ENCODE measurements at regions not wholly inside any gene's neighbourhood (a gene's known extent, or its start where the extent isn't known, plus 50 kb on each side); places are given as distances from the start of the nearest gene placed in this dataset.

DNA sequence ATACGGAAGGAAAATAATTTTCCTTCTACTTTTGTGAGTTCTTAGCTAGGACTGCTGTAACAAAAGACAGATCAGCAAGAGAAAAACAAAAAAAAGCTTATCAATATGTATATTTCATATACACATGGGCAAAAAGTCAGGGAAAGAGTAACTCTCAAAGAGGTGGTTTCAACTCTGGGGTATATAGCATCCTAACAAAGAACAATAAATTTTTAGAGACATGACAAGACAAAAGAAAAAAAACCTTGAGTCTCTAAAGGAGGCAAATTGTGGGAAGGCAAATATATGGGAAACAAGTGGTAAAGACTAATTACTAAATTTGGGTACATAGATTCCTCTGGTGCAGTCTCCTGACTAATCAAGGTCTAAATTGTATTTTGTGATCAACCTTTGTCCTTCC is 93.2 kb downstream of the C5orf15 start:
- ATAC-seq (no peak), FAIRE-seq (no peak), DNase-seq (ENCODE audit: low read depth, low spot score) (no peak)
- Histone ChIP-seq H3K79me2 (ENCODE audit: control insufficient read depth, insufficient read depth, low read length) (no peaks in the 10 kb centered on the region), H3K9ac (ENCODE audit: control insufficient read depth, insufficient read depth, low read length) (no peak overlapping the region), H3K27ac (ENCODE audit: control insufficient read depth, insufficient read depth) (no peak overlapping the region), H2AFZ (ENCODE audit: control insufficient read depth, low read depth, low read length) (no peak overlapping the region), H3K36me3 (ENCODE audit: control insufficient read depth in 2 of 2, insufficient read depth in 2 of 2, low read length in 1 of 2) (no peaks in the 10 kb centered on the region), H3K27me3 (replicated peaks in 1 of 2; ENCODE audit: control insufficient read depth in 2 of 2, insufficient read depth in 2 of 2, low read length in 1 of 2) (no peaks in the 10 kb centered on the region), H3K4me1 (ENCODE audit: control insufficient read depth, insufficient read depth, low read length) (no peaks in the 10 kb centered on the region), H3K4me2 (ENCODE audit: control insufficient read depth, insufficient read depth) (no peak overlapping the region), H4K20me1 (ENCODE audit: control insufficient read depth, insufficient read depth) (no peaks in the 10 kb centered on the region), H3K4me3 (no peak overlapping the region), H3K9me3 (replicated peaks; ENCODE audit: control insufficient read depth, insufficient read depth, low read length) (no peaks in the 10 kb centered on the region; the same call in 2 of the 3 replicates)
- SMC1A ChIA-PET (ENCODE audit: uncharacterized antibody, unreplicated experiment) = interaction anchor here (1.3 to 1.8 kb wide), 3 partner anchors 8 to 23 kb away, joined by 3 to 5 read pairs (median 3); no protein-coding TSS in a partner anchor
- no peak for TF ChIP-seq SMAD1 (IDR thresholded peaks at IDR 0.05; ENCODE audit: low read depth, partially characterized antibody)
- no peak for TF ChIP-seq HDAC2 (IDR thresholded peaks at IDR 0.05)
- TF ChIP-seq ZSCAN29 (IDR thresholded peaks at IDR 0.05) = no peak
- TF ChIP-seq MXI1 (IDR thresholded peaks at IDR 0.05; ENCODE audit: low read depth, low read length) = no peak
- no peak for TF ChIP-seq RAD51 (IDR thresholded peaks at IDR 0.05)
- TF ChIP-seq PAX5 (IDR thresholded peaks at IDR 0.05; ENCODE audit: borderline replicate concordance, low read depth, low read length) = no peak
- TF ChIP-seq STAT3 (IDR thresholded peaks at IDR 0.05; ENCODE audit: low read depth, low read length) = no peak
- TF ChIP-seq SIN3A (IDR thresholded peaks at IDR 0.05; ENCODE audit: low read depth, low read length) = no peak
- TF ChIP-seq RBBP5 (conservative IDR thresholded peaks at IDR 0.05) = no peak
- no peak for TF ChIP-seq TCF7 (IDR thresholded peaks at IDR 0.05; ENCODE audit: borderline replicate concordance)
- TF ChIP-seq ASH2L (IDR thresholded peaks at IDR 0.05; ENCODE audit: borderline replicate concordance, low read depth) = no peak
- TF ChIP-seq SMARCA5 (IDR thresholded peaks at IDR 0.05) = no peak
- no peak for TF ChIP-seq CHD4 (IDR thresholded peaks at IDR 0.05)
- TF ChIP-seq SUZ12 (IDR thresholded peaks at IDR 0.05; ENCODE audit: unreplicated experiment) = no peak
- TF ChIP-seq, protein P1, sequence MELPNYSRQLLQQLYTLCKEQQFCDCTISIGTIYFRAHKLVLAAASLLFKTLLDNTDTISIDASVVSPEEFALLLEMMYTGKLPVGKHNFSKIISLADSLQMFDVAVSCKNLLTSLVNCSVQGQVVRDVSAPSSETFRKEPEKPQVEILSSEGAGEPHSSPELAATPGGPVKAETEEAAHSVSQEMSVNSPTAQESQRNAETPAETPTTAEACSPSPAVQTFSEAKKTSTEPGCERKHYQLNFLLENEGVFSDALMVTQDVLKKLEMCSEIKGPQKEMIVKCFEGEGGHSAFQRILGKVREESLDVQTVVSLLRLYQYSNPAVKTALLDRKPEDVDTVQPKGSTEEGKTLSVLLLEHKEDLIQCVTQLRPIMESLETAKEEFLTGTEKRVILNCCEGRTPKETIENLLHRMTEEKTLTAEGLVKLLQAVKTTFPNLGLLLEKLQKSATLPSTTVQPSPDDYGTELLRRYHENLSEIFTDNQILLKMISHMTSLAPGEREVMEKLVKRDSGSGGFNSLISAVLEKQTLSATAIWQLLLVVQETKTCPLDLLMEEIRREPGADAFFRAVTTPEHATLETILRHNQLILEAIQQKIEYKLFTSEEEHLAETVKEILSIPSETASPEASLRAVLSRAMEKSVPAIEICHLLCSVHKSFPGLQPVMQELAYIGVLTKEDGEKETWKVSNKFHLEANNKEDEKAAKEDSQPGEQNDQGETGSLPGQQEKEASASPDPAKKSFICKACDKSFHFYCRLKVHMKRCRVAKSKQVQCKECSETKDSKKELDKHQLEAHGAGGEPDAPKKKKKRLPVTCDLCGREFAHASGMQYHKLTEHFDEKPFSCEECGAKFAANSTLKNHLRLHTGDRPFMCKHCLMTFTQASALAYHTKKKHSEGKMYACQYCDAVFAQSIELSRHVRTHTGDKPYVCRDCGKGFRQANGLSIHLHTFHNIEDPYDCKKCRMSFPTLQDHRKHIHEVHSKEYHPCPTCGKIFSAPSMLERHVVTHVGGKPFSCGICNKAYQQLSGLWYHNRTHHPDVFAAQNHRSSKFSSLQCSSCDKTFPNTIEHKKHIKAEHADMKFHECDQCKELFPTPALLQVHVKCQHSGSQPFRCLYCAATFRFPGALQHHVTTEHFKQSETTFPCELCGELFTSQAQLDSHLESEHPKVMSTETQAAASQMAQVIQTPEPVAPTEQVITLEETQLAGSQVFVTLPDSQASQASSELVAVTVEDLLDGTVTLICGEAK (IDR thresholded peaks at IDR 0.05; ENCODE audit: borderline replicate concordance) = no peak
- no peak for TF ChIP-seq MYB (IDR thresholded peaks at IDR 0.05; ENCODE audit: borderline replicate concordance, low read depth, low read length)
- no peak for TF ChIP-seq FOXK2 (IDR thresholded peaks at IDR 0.05)
- TF ChIP-seq, protein P2, sequence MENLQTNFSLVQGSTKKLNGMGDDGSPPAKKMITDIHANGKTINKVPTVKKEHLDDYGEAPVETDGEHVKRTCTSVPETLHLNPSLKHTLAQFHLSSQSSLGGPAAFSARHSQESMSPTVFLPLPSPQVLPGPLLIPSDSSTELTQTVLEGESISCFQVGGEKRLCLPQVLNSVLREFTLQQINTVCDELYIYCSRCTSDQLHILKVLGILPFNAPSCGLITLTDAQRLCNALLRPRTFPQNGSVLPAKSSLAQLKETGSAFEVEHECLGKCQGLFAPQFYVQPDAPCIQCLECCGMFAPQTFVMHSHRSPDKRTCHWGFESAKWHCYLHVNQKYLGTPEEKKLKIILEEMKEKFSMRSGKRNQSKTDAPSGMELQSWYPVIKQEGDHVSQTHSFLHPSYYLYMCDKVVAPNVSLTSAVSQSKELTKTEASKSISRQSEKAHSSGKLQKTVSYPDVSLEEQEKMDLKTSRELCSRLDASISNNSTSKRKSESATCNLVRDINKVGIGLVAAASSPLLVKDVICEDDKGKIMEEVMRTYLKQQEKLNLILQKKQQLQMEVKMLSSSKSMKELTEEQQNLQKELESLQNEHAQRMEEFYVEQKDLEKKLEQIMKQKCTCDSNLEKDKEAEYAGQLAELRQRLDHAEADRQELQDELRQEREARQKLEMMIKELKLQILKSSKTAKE (IDR thresholded peaks at IDR 0.05; ENCODE audit: low read depth, poor library complexity, severe bottlenecking) = no peak
- intact Hi-C loops (cut with micrococcal nuclease; ENCODE audit: unreplicated experiment) = no loop called here
- 42% methylated on average over 1 of the region's 1 CpG for WGBS (ENCODE audit: insufficient coverage, insufficient replicate concordance, low lambda C conversion rate, missing lambda C conversion rate)
- CTCF ChIA-PET = interaction anchor here (1.4 to 1.6 kb wide), 2 partner anchors 14 to 120 kb away, joined by 5 to 6 read pairs; no protein-coding TSS in a partner anchor
- in situ Hi-C loops (cut with MboI) = no loop called here
- BruUV-seq (replicated peaks) = no TSS peak
- RAD21 ChIA-PET (ENCODE audit: unreplicated experiment) = no interaction called here
- POLR2A ChIA-PET = interaction anchor here (0.7 kb wide), 1 partner anchor 14 kb away, joined by 3 read pairs; no protein-coding TSS in a partner anchor
